HEK293 (cell line): ENCODE measurements at regions not wholly inside any gene's neighbourhood (a gene's known extent, or its start where the extent isn't known, plus 50 kb on each side); places are given as distances from the start of the nearest gene placed in this dataset.

ENCODE experiments used
- CTCF ChIA-PET: fragments of 350-600 bp; formaldehyde crosslinking; extraction: SDS; loops from one replicate; lab custom pipeline; 2021; ENCODE audit warnings: antibody characterized with exemption; lab: Yijun Ruan, JAX
- POLR2A ChIA-PET: fragments of 300-600 bp; formaldehyde crosslinking; extraction: SDS; loops from one replicate; lab custom pipeline; 2020; ENCODE audit warnings: antibody characterized with exemption, inconsistent platforms; lab: Yijun Ruan, JAX
- H3K27ac ChIP-seq: fragments of 200-500 bp; sonication (Bioruptor generic); 2 replicates; pipeline ENCODE4 v1.5.1; 2014; ENCODE audit warnings: low read depth, low read length, control low read depth, inconsistent platforms; ENCODE audit errors: extremely low read depth
- H3K36me3 ChIP-seq, 2 experiments: fragments of 200-500 bp in 1 of 2; sonication (Bioruptor generic) in 1 of 2; 1 replicate in 1 of 2; 2 replicates in 1 of 2; pipeline ENCODE4 v1.5.1; 2014 to 2017; ENCODE audit warnings: inconsistent platforms in 2 of 2, low read length in 2 of 2; ENCODE audit not compliant: control insufficient read depth in 2 of 2, insufficient read depth in 1 of 2
- H3K4me1 ChIP-seq: fragments of 200-500 bp; sonication (Bioruptor generic); 2 replicates; pipeline ENCODE4 v1.5.1; 2014; ENCODE audit warnings: mild to moderate bottlenecking, low read length, inconsistent platforms; ENCODE audit not compliant: control insufficient read depth, insufficient read depth
- H3K4me3 ChIP-seq: 2 replicates; pipeline ENCODE4 v1.5.1; 2011; ENCODE audit warnings: low read depth, mild to moderate bottlenecking, control low read depth, low read length, moderate library complexity
- H3K9me3 ChIP-seq: fragments of 200-500 bp; sonication (Bioruptor generic); 2 replicates; pipeline ENCODE4 v1.5.1; 2014; ENCODE audit warnings: low read depth, low read length, inconsistent platforms; ENCODE audit not compliant: control insufficient read depth, insufficient read depth
- PRDM1 ChIP-seq: fragments of 450-650 bp; formaldehyde crosslinking; IDR thresholded peaks from 2 replicates; pipeline ENCODE4; 2016; ENCODE audit warnings: missing biosample characterization, missing genetic modification characterization
- PRDM10 ChIP-seq: fragments of 450-650 bp; formaldehyde crosslinking; IDR thresholded peaks from 2 replicates; pipeline ENCODE4 v1.5.1; 2016; ENCODE audit warnings: missing biosample characterization, missing genetic modification characterization
- SP2 ChIP-seq: fragments of 450-650 bp; formaldehyde crosslinking; IDR thresholded peaks from 2 replicates; pipeline ENCODE4 v1.5.1; 2016; ENCODE audit warnings: missing biosample characterization, missing genetic modification characterization
- ZNF155 ChIP-seq: fragments of 450-650 bp; formaldehyde crosslinking; IDR thresholded peaks from 2 replicates; pipeline ENCODE4 v1.5.1; 2016; ENCODE audit warnings: missing biosample characterization, missing genetic modification characterization
- ZNF175 ChIP-seq: fragments of 450-650 bp; formaldehyde crosslinking; IDR thresholded peaks from 2 replicates; pipeline ENCODE4 v1.5.1; 2016; ENCODE audit warnings: missing biosample characterization, missing genetic modification characterization
- ZNF449 ChIP-seq: fragments of 450-650 bp; formaldehyde crosslinking; IDR thresholded peaks from 2 replicates; pipeline ENCODE4 v1.5.1; 2017; ENCODE audit warnings: missing biosample characterization, mild to moderate bottlenecking, missing genetic modification characterization, moderate library complexity
- ZNF560 ChIP-seq: fragments of 450-650 bp; formaldehyde crosslinking; IDR thresholded peaks from 2 replicates; pipeline ENCODE4 v1.5.1; 2017; ENCODE audit warnings: missing biosample characterization, missing genetic modification characterization, borderline replicate concordance
- ZNF621 ChIP-seq: fragments of 450-650 bp; formaldehyde crosslinking; IDR thresholded peaks from 2 replicates; pipeline ENCODE4 v1.5.1; 2017; ENCODE audit warnings: missing biosample characterization, missing genetic modification characterization
- ZNF639 ChIP-seq: fragments of 450-650 bp; formaldehyde crosslinking; IDR thresholded peaks from 2 replicates; pipeline ENCODE4 v1.5.1; 2016; ENCODE audit warnings: missing biosample characterization, missing genetic modification characterization
- ZNF664 ChIP-seq: fragments of 450-650 bp; formaldehyde crosslinking; IDR thresholded peaks from 2 replicates; pipeline ENCODE4 v1.5.1; 2016; ENCODE audit warnings: missing biosample characterization, missing genetic modification characterization
- ZNF843 ChIP-seq: fragments of 450-650 bp; formaldehyde crosslinking; IDR thresholded peaks from 2 replicates; pipeline ENCODE4 v1.5.1; 2016; ENCODE audit warnings: missing biosample characterization, missing genetic modification characterization
- ZSCAN23 ChIP-seq: fragments of 450-650 bp; formaldehyde crosslinking; IDR thresholded peaks from 2 replicates; pipeline ENCODE4 v1.5.1; 2016; ENCODE audit warnings: missing biosample characterization, missing genetic modification characterization
- TF ChIP-seq, protein P1 (sequence below): fragments of 450-650 bp; formaldehyde crosslinking; IDR thresholded peaks from 2 replicates; pipeline ENCODE4 v1.5.1; 2016; ENCODE audit warnings: missing biosample characterization, missing genetic modification characterization
- TF ChIP-seq, protein P2 (sequence below): fragments of 450-650 bp; formaldehyde crosslinking; IDR thresholded peaks from 2 replicates; pipeline ENCODE4 v1.5.1; 2016; ENCODE audit warnings: missing biosample characterization, missing genetic modification characterization

- CTCF ChIA-PET = interaction anchor here (1.2 kb wide), 1 partner anchor 10 kb away, joined by 3 read pairs; no protein-coding TSS in a partner anchor
- Histone ChIP-seq H3K36me3 (no peaks in the 10 kb centered on the region), H3K9me3 (no peaks in the 10 kb centered on the region), H3K27ac (no peak overlapping the region), H3K4me1 (no peaks in the 10 kb centered on the region), H3K4me3 (no peak overlapping the region)
- TF ChIP-seq PRDM10 (tag by site-specific recombination) (0 out of 2 replicates have a peak, but pooled peaks have one; percentile 26), ZNF639 (tag by site-specific recombination) (no peak)
- POLR2A ChIA-PET = no interaction called here
Observed at GRCh38 chr5:112647428-112647827, 90.3 kb upstream of the APC start.

GRCh38 chr5:112648264-112648663, 89.4 kb upstream of the APC start:
- CTCF ChIA-PET = interaction anchor here (0.8 to 1.1 kb wide), 2 partner anchors 43 to 109 kb away, joined by 3 to 5 read pairs; no protein-coding TSS in a partner anchor
- Histone ChIP-seq H3K27ac (no peak overlapping the region), H3K4me1 (no peaks in the 10 kb centered on the region), H3K36me3 (no peaks in the 10 kb centered on the region), H3K4me3 (no peak overlapping the region), H3K9me3 (no peaks in the 10 kb centered on the region)
- POLR2A ChIA-PET = no interaction called here
- TF ChIP-seq, protein P1, sequence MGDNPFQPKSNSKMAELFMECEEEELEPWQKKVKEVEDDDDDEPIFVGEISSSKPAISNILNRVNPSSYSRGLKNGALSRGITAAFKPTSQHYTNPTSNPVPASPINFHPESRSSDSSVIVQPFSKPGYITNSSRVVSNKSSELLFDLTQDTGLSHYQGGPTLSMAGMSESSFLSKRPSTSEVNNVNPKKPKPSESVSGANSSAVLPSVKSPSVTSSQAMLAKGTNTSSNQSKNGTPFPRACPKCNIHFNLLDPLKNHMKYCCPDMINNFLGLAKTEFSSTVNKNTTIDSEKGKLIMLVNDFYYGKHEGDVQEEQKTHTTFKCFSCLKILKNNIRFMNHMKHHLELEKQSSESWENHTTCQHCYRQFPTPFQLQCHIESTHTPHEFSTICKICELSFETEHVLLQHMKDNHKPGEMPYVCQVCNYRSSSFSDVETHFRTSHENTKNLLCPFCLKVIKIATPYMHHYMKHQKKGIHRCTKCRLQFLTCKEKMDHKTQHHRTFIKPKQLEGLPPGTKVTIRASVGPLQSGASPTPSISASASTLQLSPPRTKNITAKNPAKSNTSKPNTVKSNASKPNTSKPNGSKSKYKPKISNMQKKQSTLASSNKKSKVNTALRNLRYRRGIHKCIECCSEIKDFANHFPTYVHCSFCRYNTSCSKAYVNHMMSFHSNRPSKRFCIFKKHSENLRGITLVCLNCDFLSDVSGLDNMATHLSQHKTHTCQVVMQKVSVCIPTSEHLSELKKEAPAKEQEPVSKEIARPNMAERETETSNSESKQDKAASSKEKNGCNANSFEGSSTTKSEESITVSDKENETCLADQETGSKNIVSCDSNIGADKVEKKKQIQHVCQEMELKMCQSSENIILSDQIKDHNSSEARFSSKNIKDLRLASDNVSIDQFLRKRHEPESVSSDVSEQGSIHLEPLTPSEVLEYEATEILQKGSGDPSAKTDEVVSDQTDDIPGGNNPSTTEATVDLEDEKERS = no peak
- TF ChIP-seq ZNF155 (tag by site-specific recombination) (no peak), SP2 (tag by site-specific recombination) (no peak), ZSCAN23 (tag by site-specific recombination) (no peak), ZNF560 (tag by site-specific recombination) (no peak), PRDM1 (tag by site-specific recombination) (no peak), ZNF175 (tag by site-specific recombination) (no peak), ZNF449 (tag by site-specific recombination) (no peak), ZNF664 (tag by site-specific recombination) (no peak), ZNF843 (tag by site-specific recombination) (no peak), PRDM10 (tag by site-specific recombination) (no peak), ZNF621 (tag by site-specific recombination) (no peak)
- TF ChIP-seq, protein P2, sequence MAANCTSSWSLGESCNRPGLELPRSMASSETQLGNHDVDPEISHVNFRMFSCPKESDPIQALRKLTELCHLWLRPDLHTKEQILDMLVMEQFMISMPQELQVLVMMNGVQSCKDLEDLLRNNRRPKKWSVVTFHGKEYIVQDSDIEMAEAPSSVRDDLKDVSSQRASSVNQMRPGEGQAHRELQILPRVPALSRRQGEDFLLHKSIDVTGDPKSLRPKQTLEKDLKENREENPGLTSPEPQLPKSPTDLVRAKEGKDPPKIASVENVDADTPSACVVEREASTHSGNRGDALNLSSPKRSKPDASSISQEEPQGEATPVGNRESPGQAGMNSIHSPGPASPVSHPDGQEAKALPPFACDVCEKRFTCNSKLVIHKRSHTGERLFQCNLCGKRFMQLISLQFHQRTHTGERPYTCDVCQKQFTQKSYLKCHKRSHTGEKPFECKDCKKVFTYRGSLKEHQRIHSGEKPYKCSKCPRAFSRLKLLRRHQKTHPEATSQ (tag by site-specific recombination) = no peak
